ENCODE measurements at regions not wholly inside any gene's neighbourhood (a gene's known extent, or its start where the extent isn't known, plus 50 kb on each side); places are given as distances from the start of the nearest gene placed in this dataset.

DNA sequence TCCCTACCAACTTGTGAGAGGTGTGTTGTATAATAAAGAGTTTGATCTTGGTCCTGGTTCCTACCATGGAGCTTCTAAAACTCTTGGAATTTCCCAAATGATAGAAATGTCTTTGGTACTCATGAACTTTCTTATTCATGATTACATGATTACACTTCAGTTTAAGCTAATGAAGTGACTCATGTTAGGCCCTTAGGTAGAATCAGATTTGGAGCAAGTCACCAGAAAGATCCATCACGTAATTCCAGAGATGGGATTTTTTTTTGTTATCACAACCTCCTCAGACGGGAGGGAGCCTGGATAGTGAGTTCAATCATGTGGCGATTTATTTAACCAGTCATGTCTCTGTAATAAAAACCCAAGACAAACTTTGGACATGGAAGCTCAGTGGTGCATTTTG, 1287.6 kb upstream of the ZEB2 start:
- TF ChIP-seq POLR2A (IDR thresholded peaks at IDR 0.05), result no peak
- no peak for TF ChIP-seq CTCF (IDR thresholded peaks at IDR 0.05)

Measured in uterus (tissue), 2 donors.